ENCODE measurements at regions not wholly inside any gene's neighbourhood (a gene's known extent, or its start where the extent isn't known, plus 50 kb on each side); places are given as distances from the start of the nearest gene placed in this dataset.

DNA sequence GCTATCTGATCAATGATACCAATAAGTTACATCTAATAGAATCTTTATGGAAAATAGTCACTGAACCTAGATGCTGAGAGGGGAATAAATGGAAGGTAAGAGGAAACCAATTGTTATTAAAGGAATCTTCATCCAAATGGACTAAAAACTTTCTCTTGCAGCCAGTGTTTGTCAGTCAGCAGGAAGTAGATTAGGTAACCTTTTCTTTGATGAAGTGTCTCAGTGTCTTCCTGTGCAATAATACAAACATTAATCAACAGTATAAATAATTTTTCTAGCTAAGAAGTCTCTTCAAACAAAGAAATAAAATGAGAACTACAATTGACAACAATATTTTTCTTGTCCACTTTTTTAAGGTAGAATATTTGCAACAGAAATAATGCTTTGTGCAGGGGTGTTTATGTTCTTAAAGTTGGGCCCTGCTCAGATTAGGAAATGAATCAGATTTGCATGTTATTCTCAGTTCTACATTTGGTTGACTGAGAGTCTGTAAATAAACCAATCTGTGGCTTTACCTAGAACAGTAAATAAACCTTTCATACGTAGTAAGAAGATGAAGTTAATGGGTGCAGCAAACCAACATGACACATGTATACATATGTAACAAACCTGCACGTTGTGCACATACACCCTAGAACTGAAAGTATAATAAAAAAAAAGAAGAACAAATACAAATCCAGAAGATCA, 391.4 kb downstream of the MRPL39 start:
- TF ChIP-seq, protein P1, sequence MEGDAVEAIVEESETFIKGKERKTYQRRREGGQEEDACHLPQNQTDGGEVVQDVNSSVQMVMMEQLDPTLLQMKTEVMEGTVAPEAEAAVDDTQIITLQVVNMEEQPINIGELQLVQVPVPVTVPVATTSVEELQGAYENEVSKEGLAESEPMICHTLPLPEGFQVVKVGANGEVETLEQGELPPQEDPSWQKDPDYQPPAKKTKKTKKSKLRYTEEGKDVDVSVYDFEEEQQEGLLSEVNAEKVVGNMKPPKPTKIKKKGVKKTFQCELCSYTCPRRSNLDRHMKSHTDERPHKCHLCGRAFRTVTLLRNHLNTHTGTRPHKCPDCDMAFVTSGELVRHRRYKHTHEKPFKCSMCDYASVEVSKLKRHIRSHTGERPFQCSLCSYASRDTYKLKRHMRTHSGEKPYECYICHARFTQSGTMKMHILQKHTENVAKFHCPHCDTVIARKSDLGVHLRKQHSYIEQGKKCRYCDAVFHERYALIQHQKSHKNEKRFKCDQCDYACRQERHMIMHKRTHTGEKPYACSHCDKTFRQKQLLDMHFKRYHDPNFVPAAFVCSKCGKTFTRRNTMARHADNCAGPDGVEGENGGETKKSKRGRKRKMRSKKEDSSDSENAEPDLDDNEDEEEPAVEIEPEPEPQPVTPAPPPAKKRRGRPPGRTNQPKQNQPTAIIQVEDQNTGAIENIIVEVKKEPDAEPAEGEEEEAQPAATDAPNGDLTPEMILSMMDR (IDR thresholded peaks at IDR 0.05; ENCODE audit: control insufficient read depth, insufficient read depth, low read depth, low read length, missing control alignments), result no peak
- no peak overlapping the region for H3K4me3 ChIP-seq (ENCODE audit: control insufficient read depth, low read depth, low read length)
- no peak for DNase-seq (ENCODE audit: low read depth)

- TF ChIP-seq, protein P1 (IDR thresholded peaks at IDR 0.05; ENCODE audit: control insufficient read depth, insufficient read depth, low read depth, low read length, missing control alignments), result no peak
- no peak overlapping the region for H3K4me3 ChIP-seq (ENCODE audit: control insufficient read depth, low read depth, low read length)
- DNase-seq (ENCODE audit: low read depth), result no peak
Observed at GRCh38 chr21:25214676-25215075, 392.6 kb downstream of the MRPL39 start.

DNA sequence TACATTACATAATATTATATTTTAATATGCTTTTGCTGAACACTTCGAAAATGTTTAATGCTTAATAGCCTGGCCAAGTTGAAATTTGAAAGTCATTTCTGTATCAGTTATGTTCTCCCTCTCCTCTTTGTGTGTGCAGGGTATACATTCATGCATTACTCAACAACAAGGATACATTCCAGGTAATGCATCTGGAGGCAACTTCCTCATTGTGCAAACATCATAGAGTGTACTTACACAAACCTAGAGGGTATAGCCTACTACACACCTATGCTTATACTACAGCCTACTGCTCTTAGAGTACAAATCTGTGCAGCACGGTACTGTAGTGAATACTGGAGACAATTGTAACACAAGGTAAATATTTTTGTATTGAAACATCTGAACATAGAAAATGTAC, 407.3 kb downstream of the MRPL39 start:
- TF ChIP-seq, protein P1 (IDR thresholded peaks at IDR 0.05; ENCODE audit: control insufficient read depth, insufficient read depth, low read depth, low read length, missing control alignments), result no peak
- no peak for DNase-seq (ENCODE audit: low read depth)

GRCh38 chr21:25191141-25191540, 416.1 kb downstream of the MRPL39 start:
- no peak for DNase-seq (ENCODE audit: low read depth)
- no peak overlapping the region for H3K4me3 ChIP-seq (ENCODE audit: control insufficient read depth, low read depth, low read length)
- TF ChIP-seq, protein P1 (IDR thresholded peaks at IDR 0.05; ENCODE audit: control insufficient read depth, insufficient read depth, low read depth, low read length, missing control alignments), result no peak

More for the DNA sequence above, 407.3 kb downstream of the MRPL39 start:
- no peak overlapping the region for H3K4me3 ChIP-seq (ENCODE audit: control insufficient read depth, low read depth, low read length)

DNA sequence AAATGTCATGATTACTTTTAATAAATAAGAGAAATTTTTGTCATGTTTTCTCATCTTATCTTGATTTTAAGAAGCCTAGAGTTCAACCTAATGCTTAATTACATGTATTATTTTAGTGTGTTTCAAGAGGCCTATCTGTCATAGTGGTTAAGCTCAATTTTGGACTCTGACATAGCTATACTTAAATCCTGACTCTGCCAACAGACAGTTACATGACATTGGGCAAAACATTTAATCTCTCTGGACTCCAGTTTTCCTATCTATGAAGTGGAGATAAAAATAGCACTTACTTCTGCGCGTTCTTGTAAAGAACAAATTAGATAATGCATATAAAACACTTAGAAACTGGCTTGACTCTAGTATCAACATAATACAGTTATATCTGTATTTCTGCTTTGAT, 417.8 kb downstream of the MRPL39 start:
- H3K4me3 ChIP-seq (ENCODE audit: control insufficient read depth, low read depth, low read length), result no peak overlapping the region
- DNase-seq (ENCODE audit: low read depth), result no peak
- TF ChIP-seq, protein P1 (IDR thresholded peaks at IDR 0.05; ENCODE audit: control insufficient read depth, insufficient read depth, low read depth, low read length, missing control alignments), result no peak

DNA sequence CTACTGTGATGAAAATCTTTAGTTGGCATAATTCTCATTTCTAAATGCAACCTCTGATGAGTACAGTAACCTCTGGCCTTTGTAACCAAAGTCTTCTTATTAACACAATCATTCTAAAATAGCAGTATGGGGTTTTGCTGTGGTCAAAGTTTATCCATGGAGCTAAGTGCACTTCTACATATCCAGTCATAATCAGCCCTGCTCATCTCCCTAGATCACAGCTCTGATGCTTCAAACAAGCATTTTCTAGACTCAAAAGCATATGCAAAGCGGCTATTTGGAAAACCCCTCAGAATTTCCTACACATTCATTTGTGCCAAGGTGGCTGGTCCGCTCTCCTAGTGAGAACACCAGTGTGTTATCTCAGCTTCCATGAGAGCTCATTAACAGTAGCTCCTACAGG, 418.6 kb downstream of the MRPL39 start:
- DNase-seq (ENCODE audit: low read depth), result no peak
- TF ChIP-seq, protein P1 (IDR thresholded peaks at IDR 0.05; ENCODE audit: control insufficient read depth, insufficient read depth, low read depth, low read length, missing control alignments), result no peak

More for the DNA sequence above, 418.6 kb downstream of the MRPL39 start:
- H3K4me3 ChIP-seq (ENCODE audit: control insufficient read depth, low read depth, low read length), result no peak overlapping the region

All from AG09309 (cell line).